Activated CD4-positive, alpha-beta T cell treated with anti-CD3 and anti-CD28 coated beads, Interleukin-2, amount 10 ng/mL, durations not matched to agents 7 days and 5 days (primary cell): ENCODE measurements at regions not wholly inside any gene's neighbourhood (a gene's known extent, or its start where the extent isn't known, plus 50 kb on each side); places are given as distances from the start of the nearest gene placed in this dataset.

Experiments used
- CTCF ChIA-PET: fragments of 350-600 bp; sonication (Branson Sonifier 250); formaldehyde crosslinking; loops from one replicate; lab custom pipeline; 2021; ENCODE audit warnings: antibody characterized with exemption; lab: Charles Lee
- POLR2A ChIA-PET: fragments of 350-600 bp; sonication (Branson Sonifier 250); formaldehyde crosslinking; loops from one replicate; lab custom pipeline; 2021; ENCODE audit warnings: antibody characterized with exemption; lab: Charles Lee
- DNase-seq: peaks from one replicate; pipeline ENCODE4 v3.0.0-alpha.2; 2020
- H3K27ac Mint-ChIP-seq: one replicate; pipeline ENCODE4 v1.8.0; 2021; ENCODE audit warnings: mild to moderate bottlenecking, moderate library complexity, mixed read lengths
- H3K27me3 Mint-ChIP-seq: one replicate; pipeline ENCODE4 v1.8.0; 2021; ENCODE audit warnings: mixed read lengths
- H3K36me3 Mint-ChIP-seq: one replicate; pipeline ENCODE4 v1.8.0; 2021; ENCODE audit warnings: low read depth, mixed read lengths
- H3K4me1 Mint-ChIP-seq: one replicate; pipeline ENCODE4 v1.8.0; 2021; ENCODE audit warnings: mixed read lengths
- H3K4me3 Mint-ChIP-seq: one replicate; pipeline ENCODE4 v1.8.0; 2021; ENCODE audit warnings: mild to moderate bottlenecking, moderate library complexity, mixed read lengths
- H3K9me3 Mint-ChIP-seq: one replicate; pipeline ENCODE4 v1.8.0; 2021; ENCODE audit warnings: mixed read lengths

DNA sequence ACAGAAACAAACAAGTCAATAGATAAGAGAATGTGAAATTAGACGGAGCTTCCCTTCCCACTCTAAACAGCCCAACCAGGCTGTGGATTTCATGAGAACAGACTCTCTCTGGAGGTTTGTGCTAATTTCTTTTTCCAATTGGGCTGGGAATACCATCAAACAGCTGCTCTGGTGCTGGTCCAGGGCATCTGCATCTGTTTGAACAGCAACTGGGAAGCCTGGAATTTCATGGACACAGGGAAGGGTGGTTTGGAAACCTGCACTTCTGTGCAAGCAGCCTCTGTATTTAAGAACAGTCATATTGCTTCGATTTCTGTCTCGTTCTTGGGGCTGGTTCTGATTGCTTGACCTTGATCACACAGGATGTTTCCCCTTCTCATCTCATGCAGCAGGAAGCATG lies 88.7 kb downstream of the FOXL1 start:
- H3K36me3 Mint-ChIP-seq, result no peaks in the 10 kb centered on the region
- H3K4me3 Mint-ChIP-seq, result no peak overlapping the region
- no peaks in the 10 kb centered on the region for H3K9me3 Mint-ChIP-seq
- CTCF ChIA-PET, result no interaction called here
- no peak for DNase-seq
- peaks cover 30% of the 10 kb centered on the region for H3K4me1 Mint-ChIP-seq
- POLR2A ChIA-PET, result no interaction called here
- no peak overlapping the region for H3K27ac Mint-ChIP-seq
- H3K27me3 Mint-ChIP-seq, result peaks cover 2% of the 10 kb centered on the region

DNA sequence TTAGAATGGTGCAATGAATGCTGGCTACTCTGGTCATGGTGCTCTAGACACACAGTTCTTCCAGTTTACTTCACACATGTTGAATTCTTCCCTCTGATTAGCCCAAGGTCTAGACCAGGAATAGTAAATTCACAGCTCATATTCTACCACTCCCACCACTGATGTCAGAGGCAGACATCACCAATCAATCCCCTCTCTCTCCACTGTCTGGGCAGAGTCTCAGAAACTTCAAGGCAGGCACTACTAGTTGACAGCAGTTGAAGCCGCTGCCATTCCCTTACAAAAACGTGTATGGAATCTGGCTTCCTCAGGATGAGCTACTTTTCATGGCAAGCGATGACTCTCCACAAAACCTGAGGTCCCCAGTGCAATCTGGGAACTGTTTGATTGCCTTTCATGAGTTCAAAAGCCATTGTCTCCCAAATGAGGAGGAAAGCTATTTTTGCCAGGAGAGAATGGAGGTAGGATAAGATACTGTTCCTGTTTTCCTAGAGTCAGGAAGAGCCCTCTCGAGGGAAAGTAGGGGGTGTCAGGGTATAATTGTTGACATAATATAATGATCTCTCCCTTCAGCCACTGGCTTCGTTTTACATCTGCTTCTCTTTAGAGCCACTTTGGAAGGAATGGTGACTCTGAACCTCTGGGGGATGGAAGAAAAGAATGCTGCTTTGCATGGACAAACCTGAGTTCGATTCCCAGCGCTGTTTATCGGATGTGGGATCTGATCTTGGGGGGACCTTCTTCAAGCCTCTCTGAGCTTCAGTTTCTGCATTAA lies 90.0 kb downstream of the FOXL1 start:
- Mint-ChIP-seq H3K4me1 (peaks cover 29% of the 10 kb centered on the region), H3K36me3 (no peaks in the 10 kb centered on the region), H3K4me3 (no peak overlapping the region), H3K27ac (no peak overlapping the region), H3K27me3 (peaks cover 2% of the 10 kb centered on the region), H3K9me3 (no peaks in the 10 kb centered on the region)
- ChIA-PET POLR2A (no interaction called here), CTCF (no interaction called here)
- no peak for DNase-seq

DNA sequence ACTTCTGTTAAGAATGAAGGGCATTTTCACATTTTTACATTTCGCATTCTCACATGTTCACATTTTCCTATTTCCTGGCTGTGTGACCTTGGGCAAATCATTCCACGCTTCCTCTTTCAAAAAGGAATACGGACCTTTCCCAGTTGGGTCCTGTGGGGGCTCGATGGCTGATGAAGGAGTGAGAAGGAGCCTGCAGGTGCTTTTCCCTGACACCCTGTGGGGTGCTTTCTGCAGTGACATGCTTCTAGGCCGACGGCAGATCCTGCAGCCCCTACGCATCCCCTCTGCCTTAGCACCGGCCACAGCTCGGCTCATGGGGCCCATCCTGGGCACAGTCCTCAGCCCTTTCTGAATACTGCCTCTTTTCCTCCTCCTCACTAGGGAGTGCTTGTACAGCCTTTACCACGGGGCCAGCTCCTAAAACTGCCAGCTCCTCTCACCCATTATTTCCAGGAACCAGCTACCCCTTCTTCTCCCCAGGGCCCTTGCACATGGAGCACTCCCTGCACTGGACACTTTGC lies 91.0 kb downstream of the FOXL1 start:
- peaks cover 2% of the 10 kb centered on the region for H3K27me3 Mint-ChIP-seq
- CTCF ChIA-PET, result no interaction called here

DNA sequence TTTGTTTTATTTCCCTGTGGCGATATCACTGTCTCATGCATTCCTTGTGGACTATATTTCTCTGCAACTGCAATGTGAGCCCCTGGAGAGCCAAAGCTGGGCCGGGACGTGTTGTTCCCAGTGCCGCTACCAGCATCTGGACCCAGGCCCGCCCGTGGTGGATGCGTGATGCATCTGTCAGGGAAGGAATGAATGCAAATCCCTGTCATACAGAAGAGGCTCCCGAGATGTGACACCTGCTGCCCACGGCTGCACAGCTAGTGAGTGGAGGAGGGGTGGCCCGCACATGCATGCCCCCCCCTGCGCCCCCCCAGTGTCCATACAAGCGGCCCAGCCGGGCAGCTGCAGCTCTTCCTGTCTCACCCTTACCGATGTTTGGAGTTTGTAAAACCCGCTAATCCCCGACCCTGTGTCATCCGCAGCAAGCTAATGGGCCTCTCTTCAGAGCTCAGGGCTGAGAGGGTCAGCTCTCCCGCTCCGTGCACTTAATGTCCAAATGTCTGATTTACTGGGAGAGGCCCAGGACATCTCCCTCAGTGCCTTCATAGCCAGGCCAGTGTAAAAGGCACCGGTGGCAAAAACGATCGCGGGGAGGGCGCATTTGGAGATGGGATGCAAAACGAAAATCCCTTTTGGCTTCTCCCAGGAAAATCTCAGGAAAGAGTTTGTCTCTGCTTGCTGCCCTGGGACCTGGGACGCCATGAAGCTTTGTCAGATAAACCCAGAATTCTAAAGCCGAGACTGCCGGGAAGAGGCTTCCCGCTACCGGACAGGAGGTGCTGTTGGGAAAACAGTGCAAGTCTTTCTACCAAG lies 91.8 kb downstream of the FOXL1 start:
- Mint-ChIP-seq H3K27ac (no peak overlapping the region), H3K9me3 (no peaks in the 10 kb centered on the region)
- CTCF ChIA-PET, result no interaction called here

More for the DNA sequence above, 91.0 kb downstream of the FOXL1 start:
- Mint-ChIP-seq H3K9me3 (no peaks in the 10 kb centered on the region), H3K4me3 (no peak overlapping the region), H3K4me1 (peaks cover 24% of the 10 kb centered on the region), H3K36me3 (no peaks in the 10 kb centered on the region), H3K27ac (no peak overlapping the region)
- POLR2A ChIA-PET, result no interaction called here
- no peak for DNase-seq

DNA sequence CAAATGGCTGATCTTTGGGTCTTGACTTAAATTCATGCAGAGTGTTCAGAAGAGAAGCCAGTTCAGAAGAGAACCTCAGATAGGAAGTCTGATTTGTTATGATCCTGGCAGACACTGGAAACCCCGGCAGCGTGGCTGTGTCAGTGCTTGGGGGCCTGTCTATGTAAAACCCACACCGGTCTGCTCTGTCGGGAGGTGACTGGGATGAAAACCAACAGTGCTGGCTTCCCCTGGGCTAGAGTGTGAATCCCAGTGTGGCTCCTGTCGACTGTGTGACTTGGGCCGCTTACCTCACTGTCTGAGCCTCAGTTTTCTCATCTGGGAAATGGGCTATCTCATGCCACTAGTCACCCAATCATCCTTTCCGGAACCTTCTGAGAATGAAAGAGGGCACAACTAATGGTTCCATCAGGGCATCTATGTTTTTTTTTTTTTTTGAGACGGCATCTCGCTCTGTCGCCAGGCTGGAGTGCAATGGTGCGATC lies 92.4 kb downstream of the FOXL1 start:
- H3K27me3 Mint-ChIP-seq, result peaks cover 2% of the 10 kb centered on the region
- ChIA-PET CTCF (no interaction called here), POLR2A (no interaction called here)
- DNase-seq, result no peak
- peaks cover 11% of the 10 kb centered on the region for H3K4me1 Mint-ChIP-seq
- H3K4me3 Mint-ChIP-seq, result no peak overlapping the region
- H3K36me3 Mint-ChIP-seq, result no peaks in the 10 kb centered on the region
- no peak overlapping the region for H3K27ac Mint-ChIP-seq
- H3K9me3 Mint-ChIP-seq, result no peaks in the 10 kb centered on the region

More for the DNA sequence above, 91.8 kb downstream of the FOXL1 start:
- POLR2A ChIA-PET, result no interaction called here
- Mint-ChIP-seq H3K27me3 (peaks cover 2% of the 10 kb centered on the region), H3K4me3 (no peak overlapping the region), H3K4me1 (peaks cover 16% of the 10 kb centered on the region), H3K36me3 (no peaks in the 10 kb centered on the region)
- no peak for DNase-seq

DNA sequence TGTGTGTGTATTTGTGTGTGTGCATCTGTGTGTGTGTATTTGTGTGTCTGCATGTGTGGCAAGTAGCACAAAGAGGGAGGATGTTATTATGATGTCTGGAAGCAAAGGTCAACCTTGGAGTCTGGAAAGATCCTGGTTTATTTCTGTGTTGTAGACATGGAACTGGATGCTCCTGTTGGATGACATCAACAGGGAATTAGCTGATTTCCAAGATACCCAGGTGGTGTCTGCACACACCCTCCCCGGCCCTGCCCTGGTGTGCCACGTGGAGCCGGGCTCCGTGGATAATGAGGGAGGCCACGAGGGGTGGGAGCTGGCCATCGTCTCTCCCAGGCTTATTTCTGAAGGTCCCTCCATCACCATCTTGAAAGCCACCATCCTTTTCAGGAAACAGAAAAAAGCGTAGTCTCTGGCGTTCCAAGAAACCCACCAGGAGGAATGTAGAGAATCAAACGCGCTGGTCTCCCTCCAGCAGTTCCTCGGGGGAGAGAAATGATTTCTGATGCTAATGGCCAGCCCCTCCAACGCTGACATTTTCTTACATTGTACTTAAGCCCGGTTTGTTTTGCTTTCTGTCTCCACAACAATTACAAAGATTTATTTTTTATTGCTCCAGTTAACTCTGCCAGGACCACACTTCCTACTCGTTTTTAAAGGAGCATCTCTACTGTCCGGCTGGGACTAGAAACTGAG lies 93.3 kb downstream of the FOXL1 start:
- Mint-ChIP-seq H3K27me3 (peaks cover 2% of the 10 kb centered on the region), H3K36me3 (no peaks in the 10 kb centered on the region), H3K4me3 (no peak overlapping the region), H3K27ac (no peak overlapping the region), H3K4me1 (peaks cover 8% of the 10 kb centered on the region), H3K9me3 (no peaks in the 10 kb centered on the region)
- POLR2A ChIA-PET, result no interaction called here
- no peak for DNase-seq
- CTCF ChIA-PET, result no interaction called here

DNA sequence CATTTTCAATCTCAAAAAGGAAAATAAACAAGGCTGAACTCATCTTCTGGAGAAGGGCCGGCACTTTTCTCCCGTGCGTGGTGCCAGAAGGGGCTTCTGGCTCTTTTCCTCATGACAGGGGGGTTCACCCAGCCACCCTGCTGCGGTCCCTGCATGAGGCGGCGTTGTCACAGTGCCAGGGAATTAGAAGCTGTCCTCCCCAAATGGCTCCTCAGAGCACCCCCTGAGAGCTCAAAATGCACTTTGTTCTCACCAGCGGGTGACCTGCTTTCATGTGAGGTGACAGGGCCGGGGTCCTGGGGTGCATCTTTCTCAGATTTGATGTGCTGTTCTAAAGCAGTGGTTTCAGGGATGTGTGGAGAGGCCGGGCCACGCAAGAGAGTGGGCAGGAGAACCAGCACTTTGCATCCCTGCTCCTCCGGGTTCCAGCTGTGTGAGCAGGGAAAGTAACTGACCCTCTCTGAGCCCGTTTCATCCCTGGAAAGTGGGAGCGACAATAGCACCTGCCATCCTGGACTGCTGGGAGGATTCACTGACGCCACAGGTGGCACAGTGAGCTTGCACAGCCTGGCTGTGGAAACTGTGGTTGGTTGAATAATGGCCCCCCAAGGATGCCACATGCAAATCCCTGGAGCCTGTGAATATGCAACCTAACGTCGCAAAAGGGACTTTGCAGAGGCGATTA lies 94.0 kb downstream of the FOXL1 start:
- Mint-ChIP-seq H3K9me3 (no peaks in the 10 kb centered on the region), H3K36me3 (no peaks in the 10 kb centered on the region), H3K4me3 (no peak overlapping the region), H3K4me1 (peaks cover 8% of the 10 kb centered on the region), H3K27me3 (no peaks in the 10 kb centered on the region), H3K27ac (no peak overlapping the region)
- CTCF ChIA-PET, result no interaction called here
- POLR2A ChIA-PET, result no interaction called here
- no peak for DNase-seq

DNA sequence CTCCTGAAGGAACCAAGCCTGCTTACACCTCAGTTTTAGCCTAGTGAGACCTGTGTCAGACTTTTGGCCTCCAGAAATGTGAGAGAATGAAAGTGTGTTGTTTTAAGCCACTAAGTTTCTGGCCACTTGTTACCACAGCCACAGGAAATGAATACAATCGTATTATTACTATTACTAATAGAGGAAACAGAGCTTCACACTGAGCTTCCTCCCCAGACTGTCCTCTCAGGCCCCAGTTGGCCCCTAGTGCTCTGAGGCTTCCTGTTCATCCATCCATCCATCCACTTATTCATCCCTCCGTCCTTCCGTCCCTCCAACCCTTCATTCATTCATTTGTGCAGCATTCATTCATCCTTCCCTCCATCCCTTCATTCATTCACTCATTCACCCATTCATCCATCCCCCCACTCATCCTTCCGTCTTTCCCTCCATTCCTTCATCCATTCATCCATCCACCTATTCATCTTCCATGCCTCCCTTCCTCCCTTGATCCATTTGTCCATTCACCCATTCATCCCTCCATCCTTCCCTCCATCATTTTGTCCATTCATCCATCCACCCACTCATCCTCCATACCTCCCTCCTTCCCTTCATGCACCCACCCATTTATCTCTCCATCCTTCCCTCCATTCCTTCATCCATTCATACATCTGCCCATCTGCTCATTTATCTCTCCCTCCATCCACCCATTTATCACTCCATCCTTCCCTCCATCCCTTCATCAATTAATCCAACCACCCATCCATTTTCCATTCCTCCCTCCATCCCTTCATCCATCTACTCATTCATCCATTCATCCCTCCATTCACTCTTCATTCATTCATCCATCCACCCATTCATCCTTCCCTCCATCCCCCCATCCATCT lies 95.0 kb downstream of the FOXL1 start:
- DNase-seq, result no peak
- H3K27ac Mint-ChIP-seq, result no peak overlapping the region

DNA sequence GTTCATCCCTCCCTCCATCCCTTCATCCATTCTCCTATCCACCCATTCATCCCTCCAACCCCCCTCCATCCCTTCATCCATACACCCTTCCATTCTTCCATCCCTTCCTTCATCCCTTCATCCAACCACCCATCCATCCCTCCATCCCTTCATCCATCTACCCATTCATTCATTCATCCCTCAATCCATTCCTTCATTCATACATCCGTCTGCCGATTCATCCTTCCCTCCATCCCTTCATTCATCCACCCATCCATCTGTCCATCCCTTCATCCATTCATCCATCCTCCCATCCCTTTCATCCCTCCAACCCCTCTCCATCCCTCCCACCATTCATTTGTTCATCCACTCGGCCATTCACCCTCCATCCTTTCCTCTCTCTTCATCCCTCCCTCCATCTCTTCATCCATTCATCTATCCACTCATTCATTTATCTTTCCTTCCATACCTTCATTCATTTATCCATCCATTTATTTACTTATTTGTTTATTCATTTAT lies 95.7 kb downstream of the FOXL1 start:
- H3K9me3 Mint-ChIP-seq, result no peaks in the 10 kb centered on the region
- no peaks in the 10 kb centered on the region for H3K36me3 Mint-ChIP-seq
- no peak for DNase-seq
- H3K4me1 Mint-ChIP-seq, result peaks cover 3% of the 10 kb centered on the region
- no peaks in the 10 kb centered on the region for H3K27me3 Mint-ChIP-seq
- H3K27ac Mint-ChIP-seq, result no peak overlapping the region
- no peak overlapping the region for H3K4me3 Mint-ChIP-seq
- ChIA-PET POLR2A (no interaction called here), CTCF (no interaction called here)

More for the DNA sequence above, 95.0 kb downstream of the FOXL1 start:
- H3K4me3 Mint-ChIP-seq, result no peak overlapping the region
- H3K4me1 Mint-ChIP-seq, result peaks cover 8% of the 10 kb centered on the region
- no peaks in the 10 kb centered on the region for H3K36me3 Mint-ChIP-seq
- no peaks in the 10 kb centered on the region for H3K27me3 Mint-ChIP-seq
- ChIA-PET CTCF (no interaction called here), POLR2A (no interaction called here)
- H3K9me3 Mint-ChIP-seq, result no peaks in the 10 kb centered on the region

DNA sequence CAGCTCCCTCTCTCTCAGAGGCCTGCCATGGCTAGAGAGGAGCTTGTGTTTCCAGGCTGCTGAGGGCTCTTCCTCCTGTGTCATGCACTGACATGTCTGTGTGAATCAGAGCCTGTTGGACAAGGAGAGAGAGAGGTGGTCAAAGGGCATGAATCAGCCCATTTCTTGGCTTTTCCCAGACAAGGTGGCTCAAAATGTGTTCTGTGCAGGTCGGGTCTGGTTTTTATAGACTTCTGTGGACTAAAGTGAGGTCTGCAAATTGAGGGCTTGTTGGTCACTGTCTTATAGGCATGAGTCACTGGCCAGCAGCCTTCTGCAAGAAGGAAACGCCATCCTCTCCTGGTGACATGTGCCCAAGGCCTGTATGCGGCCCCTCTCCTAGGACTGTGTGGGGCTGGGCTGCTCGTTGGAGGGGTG lies 97.9 kb downstream of the FOXL1 start:
- Mint-ChIP-seq H3K36me3 (no peaks in the 10 kb centered on the region), H3K27me3 (peaks cover 2% of the 10 kb centered on the region), H3K27ac (no peak overlapping the region), H3K4me3 (no peak overlapping the region), H3K4me1 (no peaks in the 10 kb centered on the region), H3K9me3 (no peaks in the 10 kb centered on the region)
- POLR2A ChIA-PET, result no interaction called here
- DNase-seq, result no peak
- CTCF ChIA-PET, result no interaction called here

DNA sequence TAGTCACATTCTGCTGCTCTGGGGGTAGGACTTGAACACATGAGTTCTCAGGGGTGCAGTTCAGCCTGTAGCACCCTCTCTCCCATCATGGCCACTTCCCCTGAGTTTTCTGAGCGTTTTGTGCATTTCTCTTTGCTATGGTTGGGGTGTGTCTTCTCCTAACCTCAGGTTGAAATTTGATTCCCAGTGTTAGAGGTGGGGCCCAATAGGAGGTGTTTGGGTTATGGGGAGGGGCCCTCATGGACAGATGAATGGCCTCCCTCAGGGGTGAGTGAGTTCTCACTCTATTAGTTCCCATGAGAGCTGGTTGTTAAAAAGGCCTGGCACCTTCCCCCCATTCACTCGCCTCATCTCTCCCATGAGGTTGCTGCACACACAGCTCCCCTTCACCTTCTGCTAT lies 101.1 kb downstream of the FOXL1 start:
- ChIA-PET POLR2A (no interaction called here), CTCF (no interaction called here)
- Mint-ChIP-seq H3K36me3 (no peaks in the 10 kb centered on the region), H3K4me3 (no peak overlapping the region), H3K4me1 (no peaks in the 10 kb centered on the region), H3K27ac (no peak overlapping the region), H3K9me3 (no peaks in the 10 kb centered on the region), H3K27me3 (peaks cover 5% of the 10 kb centered on the region)
- no peak for DNase-seq
